Liver (tissue), 3 donors: ENCODE measurements at regions not wholly inside any gene's neighbourhood (a gene's known extent, or its start where the extent isn't known, plus 50 kb on each side); places are given as distances from the start of the nearest gene placed in this dataset.

ENCODE experiments used
- EGR1 ChIP-seq, 2 donors: IDR thresholded peaks; 2 replicates each; pipeline ENCODE4 v1.6.1; 2016 to 2018; ENCODE audit warnings: antibody characterized with exemption in 2 of 2, low read depth in 2 of 2
- GABPA ChIP-seq, 2 donors: IDR thresholded peaks in 1 of 2; conservative IDR thresholded peaks in 1 of 2; 2 replicates each; pipeline ENCODE4 v1.6.1; 2016; ENCODE audit warnings: antibody characterized with exemption in 2 of 2, mild to moderate bottlenecking in 1 of 2, moderate library complexity in 1 of 2
- RAD21 ChIP-seq, 2 donors: IDR thresholded peaks; 2 replicates each; pipeline ENCODE4 v1.6.1; 2016; ENCODE audit warnings: antibody characterized with exemption in 2 of 2, mild to moderate bottlenecking in 2 of 2
- TF ChIP-seq, protein P1 (sequence below): IDR thresholded peaks from 2 replicates; pipeline ENCODE4 v1.6.1; 2016; ENCODE audit warnings: antibody characterized with exemption
- TF ChIP-seq, protein P2 (sequence below): fragments of 150-350 bp; IDR thresholded peaks from 2 replicates; pipeline ENCODE4 v1.5.1; 2017; ENCODE audit warnings: improper control_type of control experiment, low read depth, low read length; ENCODE audit not compliant: missing input control
- TF ChIP-seq, protein P3 (sequence below): IDR thresholded peaks from 2 replicates; pipeline ENCODE4 v1.6.1; 2016; ENCODE audit warnings: antibody characterized with exemption
- TF ChIP-seq, protein P4 (sequence below): IDR thresholded peaks from 2 replicates; pipeline ENCODE4 v1.6.1; 2016; ENCODE audit warnings: antibody characterized with exemption
- donor health status: healthy.
- donor health status: healthy.

DNA sequence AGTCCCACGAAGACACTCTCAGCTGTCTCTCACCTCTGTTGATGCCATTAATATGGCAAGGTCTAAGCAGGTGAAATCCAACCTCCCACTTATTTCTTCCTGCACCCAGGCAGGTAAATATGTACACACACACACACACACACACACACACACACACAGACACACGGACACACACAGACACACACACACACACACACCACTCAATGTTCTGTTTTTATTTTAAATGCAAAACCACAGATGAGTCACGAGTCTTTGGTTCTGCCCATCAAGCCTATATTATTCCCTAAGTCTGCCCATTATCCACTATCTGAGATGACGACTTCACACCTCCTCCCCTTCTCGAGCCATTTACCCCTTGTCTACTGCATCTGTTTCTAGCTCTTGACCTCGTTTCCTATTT is 344.7 kb downstream of the CDH26 start:
- TF ChIP-seq, protein P1, sequence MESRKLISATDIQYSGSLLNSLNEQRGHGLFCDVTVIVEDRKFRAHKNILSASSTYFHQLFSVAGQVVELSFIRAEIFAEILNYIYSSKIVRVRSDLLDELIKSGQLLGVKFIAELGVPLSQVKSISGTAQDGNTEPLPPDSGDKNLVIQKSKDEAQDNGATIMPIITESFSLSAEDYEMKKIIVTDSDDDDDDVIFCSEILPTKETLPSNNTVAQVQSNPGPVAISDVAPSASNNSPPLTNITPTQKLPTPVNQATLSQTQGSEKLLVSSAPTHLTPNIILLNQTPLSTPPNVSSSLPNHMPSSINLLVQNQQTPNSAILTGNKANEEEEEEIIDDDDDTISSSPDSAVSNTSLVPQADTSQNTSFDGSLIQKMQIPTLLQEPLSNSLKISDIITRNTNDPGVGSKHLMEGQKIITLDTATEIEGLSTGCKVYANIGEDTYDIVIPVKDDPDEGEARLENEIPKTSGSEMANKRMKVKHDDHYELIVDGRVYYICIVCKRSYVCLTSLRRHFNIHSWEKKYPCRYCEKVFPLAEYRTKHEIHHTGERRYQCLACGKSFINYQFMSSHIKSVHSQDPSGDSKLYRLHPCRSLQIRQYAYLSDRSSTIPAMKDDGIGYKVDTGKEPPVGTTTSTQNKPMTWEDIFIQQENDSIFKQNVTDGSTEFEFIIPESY, result no peak
- TF ChIP-seq GABPA (IDR thresholded peaks at IDR 0.05 in 1 of 2, conservative IDR thresholded peaks at IDR 0.05 in 1 of 2) (no peak), RAD21 (IDR thresholded peaks at IDR 0.05) (no peak), EGR1 (IDR thresholded peaks at IDR 0.05; ENCODE audit: low read depth in 2 of 2) (no peak)
- TF ChIP-seq, protein P2, sequence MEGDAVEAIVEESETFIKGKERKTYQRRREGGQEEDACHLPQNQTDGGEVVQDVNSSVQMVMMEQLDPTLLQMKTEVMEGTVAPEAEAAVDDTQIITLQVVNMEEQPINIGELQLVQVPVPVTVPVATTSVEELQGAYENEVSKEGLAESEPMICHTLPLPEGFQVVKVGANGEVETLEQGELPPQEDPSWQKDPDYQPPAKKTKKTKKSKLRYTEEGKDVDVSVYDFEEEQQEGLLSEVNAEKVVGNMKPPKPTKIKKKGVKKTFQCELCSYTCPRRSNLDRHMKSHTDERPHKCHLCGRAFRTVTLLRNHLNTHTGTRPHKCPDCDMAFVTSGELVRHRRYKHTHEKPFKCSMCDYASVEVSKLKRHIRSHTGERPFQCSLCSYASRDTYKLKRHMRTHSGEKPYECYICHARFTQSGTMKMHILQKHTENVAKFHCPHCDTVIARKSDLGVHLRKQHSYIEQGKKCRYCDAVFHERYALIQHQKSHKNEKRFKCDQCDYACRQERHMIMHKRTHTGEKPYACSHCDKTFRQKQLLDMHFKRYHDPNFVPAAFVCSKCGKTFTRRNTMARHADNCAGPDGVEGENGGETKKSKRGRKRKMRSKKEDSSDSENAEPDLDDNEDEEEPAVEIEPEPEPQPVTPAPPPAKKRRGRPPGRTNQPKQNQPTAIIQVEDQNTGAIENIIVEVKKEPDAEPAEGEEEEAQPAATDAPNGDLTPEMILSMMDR, result no peak
- TF ChIP-seq, protein P3, sequence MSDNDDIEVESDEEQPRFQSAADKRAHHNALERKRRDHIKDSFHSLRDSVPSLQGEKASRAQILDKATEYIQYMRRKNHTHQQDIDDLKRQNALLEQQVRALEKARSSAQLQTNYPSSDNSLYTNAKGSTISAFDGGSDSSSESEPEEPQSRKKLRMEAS, result no peak
- TF ChIP-seq, protein P4, sequence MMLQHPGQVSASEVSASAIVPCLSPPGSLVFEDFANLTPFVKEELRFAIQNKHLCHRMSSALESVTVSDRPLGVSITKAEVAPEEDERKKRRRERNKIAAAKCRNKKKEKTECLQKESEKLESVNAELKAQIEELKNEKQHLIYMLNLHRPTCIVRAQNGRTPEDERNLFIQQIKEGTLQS, result no peak
